ENCODE measurements at regions not wholly inside any gene's neighbourhood (a gene's known extent, or its start where the extent isn't known, plus 50 kb on each side); places are given as distances from the start of the nearest gene placed in this dataset.

DNA sequence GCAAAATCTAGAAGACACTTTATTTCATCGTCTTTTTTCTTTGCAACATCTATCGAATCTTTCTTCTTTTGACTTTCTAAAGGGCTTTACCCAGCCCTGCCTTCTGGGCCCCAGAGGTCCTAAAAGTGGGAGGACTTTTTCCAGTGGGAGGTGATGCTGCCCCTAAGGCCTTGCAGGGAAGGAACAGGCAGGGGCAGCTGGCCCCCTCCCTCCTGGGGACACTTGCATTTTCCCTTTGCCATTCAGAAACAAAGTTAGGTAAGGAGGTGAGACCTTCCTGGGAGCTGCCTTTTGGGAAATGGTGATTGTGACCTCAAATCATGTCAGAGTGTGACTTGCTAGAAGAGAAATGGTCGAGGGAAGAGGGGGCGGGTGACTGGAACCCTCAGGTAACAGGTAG is 132.7 kb downstream of the GLI2 start:
- TF ChIP-seq, protein P1, sequence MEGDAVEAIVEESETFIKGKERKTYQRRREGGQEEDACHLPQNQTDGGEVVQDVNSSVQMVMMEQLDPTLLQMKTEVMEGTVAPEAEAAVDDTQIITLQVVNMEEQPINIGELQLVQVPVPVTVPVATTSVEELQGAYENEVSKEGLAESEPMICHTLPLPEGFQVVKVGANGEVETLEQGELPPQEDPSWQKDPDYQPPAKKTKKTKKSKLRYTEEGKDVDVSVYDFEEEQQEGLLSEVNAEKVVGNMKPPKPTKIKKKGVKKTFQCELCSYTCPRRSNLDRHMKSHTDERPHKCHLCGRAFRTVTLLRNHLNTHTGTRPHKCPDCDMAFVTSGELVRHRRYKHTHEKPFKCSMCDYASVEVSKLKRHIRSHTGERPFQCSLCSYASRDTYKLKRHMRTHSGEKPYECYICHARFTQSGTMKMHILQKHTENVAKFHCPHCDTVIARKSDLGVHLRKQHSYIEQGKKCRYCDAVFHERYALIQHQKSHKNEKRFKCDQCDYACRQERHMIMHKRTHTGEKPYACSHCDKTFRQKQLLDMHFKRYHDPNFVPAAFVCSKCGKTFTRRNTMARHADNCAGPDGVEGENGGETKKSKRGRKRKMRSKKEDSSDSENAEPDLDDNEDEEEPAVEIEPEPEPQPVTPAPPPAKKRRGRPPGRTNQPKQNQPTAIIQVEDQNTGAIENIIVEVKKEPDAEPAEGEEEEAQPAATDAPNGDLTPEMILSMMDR (conservative IDR thresholded peaks at IDR 0.05; ENCODE audit: low read depth, low read length), result no peak
- no peak for TF ChIP-seq EZH2 (IDR thresholded peaks at IDR 0.05; ENCODE audit: low read length, unreplicated experiment)

Data from PC-3 (cell line).